ENCODE measurements at regions not wholly inside any gene's neighbourhood (a gene's known extent, or its start where the extent isn't known, plus 50 kb on each side); places are given as distances from the start of the nearest gene placed in this dataset.
A peak's percentile ranks its signal among the peaks of the same experiment; 100 is the strongest.

DNA sequence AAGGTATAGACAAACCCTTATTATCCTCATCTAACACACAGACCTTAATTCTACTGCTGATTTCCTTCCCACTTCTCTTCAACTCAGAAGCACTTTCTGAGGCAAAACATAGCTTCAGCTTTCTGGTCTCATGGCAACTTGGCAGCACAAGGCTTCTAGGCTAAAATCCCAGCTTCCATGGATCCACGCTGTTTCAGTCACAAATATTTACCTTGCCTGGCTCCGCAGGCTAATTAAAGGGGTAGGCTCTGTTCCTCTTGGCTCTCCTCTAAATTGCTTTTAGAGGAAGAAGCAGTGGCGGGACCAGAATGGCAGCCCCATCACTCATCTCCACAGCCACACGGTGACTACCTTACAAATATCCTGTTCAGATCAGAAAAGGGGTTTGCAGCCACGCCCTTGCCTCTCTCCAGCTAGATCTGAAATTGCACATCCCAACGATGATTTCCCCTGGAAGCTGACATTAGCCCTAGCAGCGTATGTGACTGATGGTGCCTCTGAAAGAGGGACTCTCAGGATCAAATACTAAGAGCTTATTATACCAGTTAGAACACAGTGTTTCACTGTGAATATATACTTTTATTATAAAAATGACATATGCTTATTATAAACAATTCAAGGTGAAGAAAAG, 221.5 kb upstream of the NUDT4 start:
- H3K4me3 ChIP-seq (ENCODE audit: low read length in 3 of 3): no peak overlapping the region
- intact Hi-C loops (cut with DNase I): no loop called here
- TF ChIP-seq, protein P1, sequence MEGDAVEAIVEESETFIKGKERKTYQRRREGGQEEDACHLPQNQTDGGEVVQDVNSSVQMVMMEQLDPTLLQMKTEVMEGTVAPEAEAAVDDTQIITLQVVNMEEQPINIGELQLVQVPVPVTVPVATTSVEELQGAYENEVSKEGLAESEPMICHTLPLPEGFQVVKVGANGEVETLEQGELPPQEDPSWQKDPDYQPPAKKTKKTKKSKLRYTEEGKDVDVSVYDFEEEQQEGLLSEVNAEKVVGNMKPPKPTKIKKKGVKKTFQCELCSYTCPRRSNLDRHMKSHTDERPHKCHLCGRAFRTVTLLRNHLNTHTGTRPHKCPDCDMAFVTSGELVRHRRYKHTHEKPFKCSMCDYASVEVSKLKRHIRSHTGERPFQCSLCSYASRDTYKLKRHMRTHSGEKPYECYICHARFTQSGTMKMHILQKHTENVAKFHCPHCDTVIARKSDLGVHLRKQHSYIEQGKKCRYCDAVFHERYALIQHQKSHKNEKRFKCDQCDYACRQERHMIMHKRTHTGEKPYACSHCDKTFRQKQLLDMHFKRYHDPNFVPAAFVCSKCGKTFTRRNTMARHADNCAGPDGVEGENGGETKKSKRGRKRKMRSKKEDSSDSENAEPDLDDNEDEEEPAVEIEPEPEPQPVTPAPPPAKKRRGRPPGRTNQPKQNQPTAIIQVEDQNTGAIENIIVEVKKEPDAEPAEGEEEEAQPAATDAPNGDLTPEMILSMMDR (IDR thresholded peaks at IDR 0.05; ENCODE audit: borderline replicate concordance, extremely low read depth, insufficient read depth): no peak
- H3K9me3 ChIP-seq (ENCODE audit: control insufficient read depth in 2 of 3, insufficient read depth in 1 of 3, low read length in 3 of 3): no peaks in the 10 kb centered on the region
- H3K27ac ChIP-seq (ENCODE audit: low read depth in 2 of 2, low read length in 2 of 2): no peak overlapping the region
- peaks cover 0 to 4% (median 0%) of the 10 kb centered on the region in 3 donors for H3K4me1 ChIP-seq (ENCODE audit: control insufficient read depth in 2 of 3, insufficient read depth in 2 of 3, low read depth in 1 of 3, low read length in 3 of 3)
- H3K9ac ChIP-seq (ENCODE audit: low read length in 3 of 3): no peak overlapping the region
- DNase-seq (peak in 1 of 5 donors; percentile 20), FAIRE-seq (no peak)
- no peaks in the 10 kb centered on the region for H3K36me3 ChIP-seq (ENCODE audit: control insufficient read depth in 2 of 3, insufficient read depth in 3 of 3, low read length in 3 of 3)
- H3K27me3 ChIP-seq (ENCODE audit: control insufficient read depth, insufficient read depth, low read length): no peaks in the 10 kb centered on the region

DNA sequence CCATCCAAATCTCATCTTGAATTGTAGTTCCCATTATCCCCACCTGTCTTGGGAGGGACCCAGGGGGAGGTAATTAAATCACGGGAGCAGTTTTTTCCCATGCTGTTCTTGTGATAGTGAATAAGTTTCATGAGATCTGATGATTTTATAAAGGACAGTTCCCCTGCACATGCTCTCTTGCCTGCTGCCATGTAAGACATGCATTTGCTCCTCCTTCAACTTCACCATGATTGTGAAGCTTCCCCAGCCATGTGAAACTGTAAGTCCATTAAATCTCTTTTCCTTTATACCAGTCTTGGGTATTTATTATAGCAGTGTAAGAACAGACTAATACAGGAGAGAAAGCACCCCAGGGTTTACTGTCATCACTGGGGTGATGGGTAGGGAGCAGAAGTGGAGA, 220.4 kb upstream of the NUDT4 start:
- FAIRE-seq: no peak
- Histone ChIP-seq H3K4me3 (ENCODE audit: low read length in 3 of 3) (no peak overlapping the region), H3K9me3 (ENCODE audit: control insufficient read depth in 2 of 3, insufficient read depth in 1 of 3, low read length in 3 of 3) (no peaks in the 10 kb centered on the region), H3K27me3 (ENCODE audit: control insufficient read depth, insufficient read depth, low read length) (no peaks in the 10 kb centered on the region), H3K9ac (ENCODE audit: low read length in 3 of 3) (no peak overlapping the region), H3K4me1 (ENCODE audit: control insufficient read depth in 2 of 3, insufficient read depth in 2 of 3, low read depth in 1 of 3, low read length in 3 of 3) (no peaks in the 10 kb centered on the region), H3K36me3 (ENCODE audit: control insufficient read depth in 2 of 3, insufficient read depth in 3 of 3, low read length in 3 of 3) (no peaks in the 10 kb centered on the region), H3K27ac (ENCODE audit: low read depth in 2 of 2, low read length in 2 of 2) (no peak overlapping the region)
- DNase-seq: no peak
- TF ChIP-seq, protein P1 (IDR thresholded peaks at IDR 0.05; ENCODE audit: borderline replicate concordance, extremely low read depth, insufficient read depth): no peak
- intact Hi-C loops (cut with DNase I): no loop called here

DNA sequence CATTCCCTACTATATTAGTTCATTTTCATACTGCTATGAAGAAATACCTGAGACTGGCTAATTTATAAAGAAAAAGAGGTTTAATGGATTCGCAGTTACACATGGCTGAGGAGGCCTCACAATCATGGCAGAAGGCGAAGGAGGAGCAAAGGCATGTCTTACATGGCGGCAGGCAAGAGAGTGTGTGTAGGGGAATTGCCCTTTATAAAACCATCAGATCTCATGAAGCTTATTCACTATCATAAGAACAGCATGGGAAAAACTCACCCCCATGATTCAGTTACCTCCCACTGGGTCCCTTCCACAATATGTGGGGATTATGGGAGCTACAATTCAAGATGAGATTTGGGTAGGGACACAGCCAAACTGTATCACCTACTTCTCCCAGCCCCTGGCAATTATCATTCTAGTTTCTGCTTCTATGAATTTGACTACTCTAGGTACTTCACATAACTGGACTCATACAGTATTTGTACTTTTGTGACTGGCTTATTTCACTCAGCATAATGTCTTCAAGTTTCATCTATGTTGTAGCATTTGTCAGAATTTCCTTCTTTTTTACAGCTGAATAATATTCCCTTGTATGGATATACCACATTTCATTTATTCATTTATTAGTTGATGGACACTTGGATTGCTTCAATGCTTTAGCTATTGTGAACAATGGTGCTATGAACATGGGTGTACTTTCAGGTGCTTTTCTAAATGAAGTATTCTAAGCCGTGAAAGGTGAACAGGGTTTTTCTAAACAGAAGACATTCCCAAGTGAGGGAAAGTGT, 219.5 kb upstream of the NUDT4 start:
- Histone ChIP-seq H3K27ac (ENCODE audit: low read depth in 2 of 2, low read length in 2 of 2) (no peak overlapping the region), H3K9ac (ENCODE audit: low read length in 3 of 3) (no peak overlapping the region), H3K27me3 (ENCODE audit: control insufficient read depth, insufficient read depth, low read length) (no peaks in the 10 kb centered on the region), H3K4me3 (ENCODE audit: low read length in 3 of 3) (no peak overlapping the region), H3K9me3 (ENCODE audit: control insufficient read depth in 2 of 3, insufficient read depth in 1 of 3, low read length in 3 of 3) (no peaks in the 10 kb centered on the region), H3K4me1 (ENCODE audit: control insufficient read depth in 2 of 3, insufficient read depth in 2 of 3, low read depth in 1 of 3, low read length in 3 of 3) (no peaks in the 10 kb centered on the region), H3K36me3 (ENCODE audit: control insufficient read depth in 2 of 3, insufficient read depth in 3 of 3, low read length in 3 of 3) (no peaks in the 10 kb centered on the region)
- FAIRE-seq: no peak
- TF ChIP-seq, protein P1 (IDR thresholded peaks at IDR 0.05; ENCODE audit: borderline replicate concordance, extremely low read depth, insufficient read depth): no peak
- DNase-seq: no peak
- intact Hi-C loops (cut with DNase I): no loop called here

Data from kidney (tissue), 13 donors.